NCI-H226 (cell line): ENCODE measurements at regions not wholly inside any gene's neighbourhood (a gene's known extent, or its start where the extent isn't known, plus 50 kb on each side); places are given as distances from the start of the nearest gene placed in this dataset.

ENCODE experiments used
- DNase-seq: peaks from one replicate; pipeline ENCODE4 v3.0.0-alpha.2; 2015

GRCh38 chr15:96264801-96265515, 65.5 kb upstream of the NR2F2 start:
- peak; percentile 42 for DNase-seq

- no peak for DNase-seq
Measured at GRCh38 chr15:96266456-96266855, 64.0 kb upstream of the NR2F2 start.

GRCh38 chr15:96267463-96267862, 63.0 kb upstream of the NR2F2 start:
- no peak for DNase-seq

GRCh38 chr15:96268442-96269204, 61.9 kb upstream of the NR2F2 start:
- peak; percentile 80 for DNase-seq

- peak; percentile 73 for DNase-seq
Measured at GRCh38 chr15:96270581-96271172, 59.8 kb upstream of the NR2F2 start.

- DNase-seq: no peak
Measured at GRCh38 chr15:96272427-96272826, 58.1 kb upstream of the NR2F2 start.

- peak; percentile 100 for DNase-seq
Measured at GRCh38 chr15:96273317-96274086, 57.0 kb upstream of the NR2F2 start.

GRCh38 chr15:96274087-96274440, 56.4 kb upstream of the NR2F2 start:
- DNase-seq: no peak

- DNase-seq: peak; percentile 70
Measured at GRCh38 chr15:96274698-96275097, 55.8 kb upstream of the NR2F2 start.

- DNase-seq: peak; percentile 47
Measured at GRCh38 chr15:96276438-96277210, 53.9 kb upstream of the NR2F2 start.
